Testis (tissue), 2 donors: ENCODE measurements at regions not wholly inside any gene's neighbourhood (a gene's known extent, or its start where the extent isn't known, plus 50 kb on each side); places are given as distances from the start of the nearest gene placed in this dataset.

Experiments
- DNase-seq: peaks from one replicate; pipeline ENCODE4 v3.0.0-alpha.2; 2019
- H3K27ac ChIP-seq, 2 donors: fragments of 200-600 bp; sonication (generic); one replicate each; pipeline ENCODE4 v1.5.1; 2019
- H3K27me3 ChIP-seq: fragments of 200-600 bp; sonication (generic); one replicate; pipeline ENCODE4 v1.5.1; 2019
- H3K36me3 ChIP-seq: fragments of 200-600 bp; sonication (generic); one replicate; pipeline ENCODE4 v1.5.1; 2017; ENCODE audit warnings: low read depth; ENCODE audit errors: missing control alignments
- H3K4me1 ChIP-seq: fragments of 200-600 bp; sonication (generic); one replicate; pipeline ENCODE4 v1.5.1; 2019
- H3K4me3 ChIP-seq, 2 donors: fragments of 200-600 bp; sonication (generic); one replicate each; pipeline ENCODE4 v1.5.1; 2017 to 2019
- H3K9me3 ChIP-seq: fragments of 200-600 bp; sonication (generic); one replicate; pipeline ENCODE4 v1.5.1; 2017
- POLR2A ChIP-seq: fragments of 450-650 bp; IDR thresholded peaks from one replicate; pipeline ENCODE4 v1.6.1; 2017; ENCODE audit warnings: antibody characterized with exemption, mild to moderate bottlenecking, moderate library complexity
- WGBS, 2 donors: methylation state at CpG; one replicate each; pipeline ENCODE4 v1.1.5; 2018; 5-methylcytosine and 5-hydroxymethylcytosine counted together
- intact Hi-C: fragments of 100-400 bp; cut with DNase I; formaldehyde crosslinking; loops from one replicate; pipeline ENCODE4 v1.15.1; 2023; ENCODE audit warnings: low total_unique reads
- TF ChIP-seq, protein P1 (sequence below), 3 experiments: fragments of 450-650 bp in 2 of 3; fragments of 200-600 bp in 1 of 3; sonication (generic) in 1 of 3; IDR thresholded peaks; one replicate each; pipeline ENCODE4 v1.5.1; 2016 to 2019; ENCODE audit warnings: antibody characterized with exemption in 3 of 3, mild to moderate bottlenecking in 2 of 3, moderate library complexity in 1 of 3

DNA sequence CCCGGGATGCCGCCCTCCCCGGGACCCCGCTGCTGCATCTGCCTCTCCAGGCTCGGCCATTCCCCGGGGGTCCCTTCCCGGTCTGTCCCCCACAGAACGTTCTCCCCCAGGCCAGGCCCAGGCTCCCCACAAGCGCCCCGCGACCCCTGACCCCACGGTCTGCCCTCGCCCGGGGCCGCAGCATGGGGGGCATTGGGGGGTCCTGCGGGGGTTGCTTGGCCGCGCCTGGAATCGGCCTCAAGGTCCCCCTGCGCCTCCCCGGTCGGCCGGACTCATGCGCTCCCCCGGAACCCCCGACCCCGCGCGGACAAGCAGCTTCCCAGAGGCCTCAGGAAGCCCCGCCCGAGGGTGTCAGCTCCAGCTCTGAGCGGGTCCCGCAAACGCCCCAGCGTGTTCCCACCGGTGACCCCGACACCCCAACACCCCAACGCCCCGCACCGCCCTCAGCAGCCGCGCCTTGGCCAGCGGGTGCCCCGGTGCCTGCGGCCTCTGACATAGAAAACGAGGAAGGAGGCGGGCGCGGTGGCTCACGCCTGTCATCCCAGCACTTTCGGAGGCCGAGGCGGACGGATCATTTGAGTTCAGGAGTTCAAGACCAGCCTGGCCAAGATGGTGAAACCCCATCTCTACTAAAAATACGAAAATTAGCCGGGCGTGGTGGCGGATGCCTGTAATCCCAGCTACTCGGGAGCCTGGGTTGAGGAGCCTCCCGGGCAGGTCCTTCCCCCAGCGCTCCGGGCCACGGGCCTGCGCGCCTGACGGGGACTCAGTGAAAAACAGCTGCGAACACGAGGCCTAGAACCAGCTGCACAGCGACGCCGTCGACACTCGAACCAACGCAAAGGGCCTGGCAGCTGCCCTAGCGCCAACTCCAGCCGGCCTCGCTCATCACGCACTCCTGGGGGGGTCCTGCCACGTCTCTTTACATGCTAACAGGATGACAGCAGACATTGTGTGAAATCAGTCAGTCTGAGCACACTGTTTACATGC lies 61.8 kb upstream of the CTDP1 start:
- WGBS, 2 donors = 56 to 74% methylated on average over 42 to 67 of the region's 79 CpGs
- intact Hi-C loops = no loop called here
- DNase-seq = no peak
- no peak overlapping the region for H3K27ac ChIP-seq
- H3K9me3 ChIP-seq = no peaks in the 10 kb centered on the region
- H3K36me3 ChIP-seq = no peaks in the 10 kb centered on the region
- no peaks in the 10 kb centered on the region for H3K4me1 ChIP-seq
- peak overlapping the region in 1 of 2 donors; percentile 29 for H3K4me3 ChIP-seq
- H3K27me3 ChIP-seq = no peaks in the 10 kb centered on the region
- TF ChIP-seq POLR2A = no peak
- TF ChIP-seq, protein P1, sequence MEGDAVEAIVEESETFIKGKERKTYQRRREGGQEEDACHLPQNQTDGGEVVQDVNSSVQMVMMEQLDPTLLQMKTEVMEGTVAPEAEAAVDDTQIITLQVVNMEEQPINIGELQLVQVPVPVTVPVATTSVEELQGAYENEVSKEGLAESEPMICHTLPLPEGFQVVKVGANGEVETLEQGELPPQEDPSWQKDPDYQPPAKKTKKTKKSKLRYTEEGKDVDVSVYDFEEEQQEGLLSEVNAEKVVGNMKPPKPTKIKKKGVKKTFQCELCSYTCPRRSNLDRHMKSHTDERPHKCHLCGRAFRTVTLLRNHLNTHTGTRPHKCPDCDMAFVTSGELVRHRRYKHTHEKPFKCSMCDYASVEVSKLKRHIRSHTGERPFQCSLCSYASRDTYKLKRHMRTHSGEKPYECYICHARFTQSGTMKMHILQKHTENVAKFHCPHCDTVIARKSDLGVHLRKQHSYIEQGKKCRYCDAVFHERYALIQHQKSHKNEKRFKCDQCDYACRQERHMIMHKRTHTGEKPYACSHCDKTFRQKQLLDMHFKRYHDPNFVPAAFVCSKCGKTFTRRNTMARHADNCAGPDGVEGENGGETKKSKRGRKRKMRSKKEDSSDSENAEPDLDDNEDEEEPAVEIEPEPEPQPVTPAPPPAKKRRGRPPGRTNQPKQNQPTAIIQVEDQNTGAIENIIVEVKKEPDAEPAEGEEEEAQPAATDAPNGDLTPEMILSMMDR (IDR thresholded peaks at IDR 0.05) = no peak

DNA sequence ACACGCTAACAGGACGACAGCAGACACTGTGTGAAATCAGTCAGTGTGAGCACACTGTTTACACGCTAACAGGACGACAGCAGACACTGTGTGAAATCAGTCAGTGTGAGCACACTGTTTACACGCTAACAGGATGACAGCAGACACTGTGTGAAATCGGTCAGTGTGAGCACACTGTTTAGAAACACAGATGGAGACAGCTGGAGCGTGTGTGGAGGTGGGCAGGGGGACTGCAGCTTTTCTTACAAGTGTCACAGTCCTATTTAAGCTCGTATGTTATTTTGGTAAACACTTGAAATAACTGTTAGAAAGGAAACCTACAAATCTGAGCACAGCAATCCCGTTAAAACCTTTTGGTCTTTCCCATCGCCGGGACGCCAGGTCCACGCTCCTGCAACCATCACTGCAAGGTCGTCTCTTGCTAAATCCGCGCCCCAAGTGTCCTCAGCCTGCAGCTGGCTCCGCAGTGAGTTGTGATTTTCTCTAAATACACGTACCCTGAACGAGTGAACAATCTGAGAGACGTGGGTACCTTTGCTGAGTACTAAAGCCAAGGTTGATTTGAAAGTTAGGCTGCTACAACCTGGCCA lies 58.9 kb upstream of the CTDP1 start:
- TF ChIP-seq, protein P1 (IDR thresholded peaks at IDR 0.05) = no peak
- TF ChIP-seq POLR2A = no peak
- no peak for DNase-seq
- no peaks in the 10 kb centered on the region for H3K4me1 ChIP-seq
- no peak overlapping the region for H3K4me3 ChIP-seq
- H3K27me3 ChIP-seq = no peaks in the 10 kb centered on the region
- no peaks in the 10 kb centered on the region for H3K36me3 ChIP-seq
- intact Hi-C loops = no loop called here
- WGBS, 2 donors = 73 to 76% methylated on average over 18 to 20 of the region's 20 CpGs
- no peaks in the 10 kb centered on the region for H3K9me3 ChIP-seq
- H3K27ac ChIP-seq = no peak overlapping the region

- no peak overlapping the region for H3K4me3 ChIP-seq
- no peaks in the 10 kb centered on the region for H3K36me3 ChIP-seq
- H3K27me3 ChIP-seq = no peaks in the 10 kb centered on the region
- H3K9me3 ChIP-seq = no peaks in the 10 kb centered on the region
- intact Hi-C loops = no loop called here
- no peaks in the 10 kb centered on the region for H3K4me1 ChIP-seq
- 87 to 88% methylated on average over 4 to 14 of the region's 14 CpGs for WGBS, 2 donors
- no peak overlapping the region for H3K27ac ChIP-seq
- TF ChIP-seq POLR2A = no peak
- TF ChIP-seq, protein P1 (IDR thresholded peaks at IDR 0.05) = no peak
- no peak for DNase-seq
Measured at GRCh38 chr18:79621501-79621900, 58.1 kb upstream of the CTDP1 start.

- DNase-seq = no peak
- TF ChIP-seq POLR2A = no peak
- TF ChIP-seq, protein P1 (IDR thresholded peaks at IDR 0.05) = no peak
- Histone ChIP-seq H3K36me3 (no peaks in the 10 kb centered on the region), H3K4me3 (no peak overlapping the region), H3K27ac (no peak overlapping the region), H3K4me1 (no peaks in the 10 kb centered on the region), H3K27me3 (no peaks in the 10 kb centered on the region), H3K9me3 (no peaks in the 10 kb centered on the region)
- 82 to 90% methylated on average over 4 of the region's 4 CpGs for WGBS, 2 donors
- intact Hi-C loops = no loop called here
Measured at GRCh38 chr18:79622004-79622403, 57.6 kb upstream of the CTDP1 start.
